ENCODE measurements at regions not wholly inside any gene's neighbourhood (a gene's known extent, or its start where the extent isn't known, plus 50 kb on each side); places are given as distances from the start of the nearest gene placed in this dataset.
"Not testable (repeated sequence)": the region's sequence is repeated elsewhere in the genome, so short reads cannot be mapped to it uniquely, and the experiment has no call there.

DNA sequence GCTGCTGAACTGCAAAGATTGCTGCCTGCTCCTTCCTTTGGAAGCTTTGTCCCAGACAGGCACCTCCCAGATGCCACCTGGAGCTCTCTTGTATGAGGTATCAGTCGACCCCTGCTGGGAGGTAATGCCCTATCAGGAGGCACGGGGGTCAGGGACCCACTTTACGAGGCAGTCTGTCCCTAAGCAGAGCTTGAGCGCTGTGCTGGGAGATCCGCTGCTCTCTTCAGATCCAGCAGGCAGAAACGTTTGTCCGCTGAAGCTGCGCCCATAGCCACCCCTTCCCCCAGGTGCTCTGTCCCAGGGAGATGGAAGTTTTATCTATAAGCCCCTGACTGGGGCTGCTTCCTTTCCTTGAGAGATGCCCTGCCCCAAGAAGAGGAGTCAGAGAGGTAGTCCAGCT is 197.5 kb downstream of the NAF1 start:
- Histone ChIP-seq H4K20me1 (ENCODE audit: low read depth) (no peaks in the 10 kb centered on the region), H3K4me1 (no peaks in the 10 kb centered on the region), H3K9me3 (ENCODE audit: low read depth) (no peaks in the 10 kb centered on the region), H3K79me2 (ENCODE audit: low read depth) (no peaks in the 10 kb centered on the region), H3K27me3 (no peaks in the 10 kb centered on the region), H3K9ac (no peak overlapping the region), H2AFZ (replicated peaks) (peak overlapping the region; percentile 45), H3K4me3 (no peak overlapping the region), H3K36me3 (no peaks in the 10 kb centered on the region), H3F3A (ENCODE audit: low read depth) (no peaks in the 10 kb centered on the region), H3K27ac (no peak overlapping the region), H3K4me2 (no peak overlapping the region)
- H3K36me3 Mint-ChIP-seq, result no peaks in the 10 kb centered on the region
- DNase-seq (ENCODE audit: low spot score), result no peak
- TF ChIP-seq EZH2 (IDR thresholded peaks at IDR 0.05) (no peak), EZH2phosphoT487 (IDR thresholded peaks at IDR 0.05) (no peak)
- TF ChIP-seq, protein P1, sequence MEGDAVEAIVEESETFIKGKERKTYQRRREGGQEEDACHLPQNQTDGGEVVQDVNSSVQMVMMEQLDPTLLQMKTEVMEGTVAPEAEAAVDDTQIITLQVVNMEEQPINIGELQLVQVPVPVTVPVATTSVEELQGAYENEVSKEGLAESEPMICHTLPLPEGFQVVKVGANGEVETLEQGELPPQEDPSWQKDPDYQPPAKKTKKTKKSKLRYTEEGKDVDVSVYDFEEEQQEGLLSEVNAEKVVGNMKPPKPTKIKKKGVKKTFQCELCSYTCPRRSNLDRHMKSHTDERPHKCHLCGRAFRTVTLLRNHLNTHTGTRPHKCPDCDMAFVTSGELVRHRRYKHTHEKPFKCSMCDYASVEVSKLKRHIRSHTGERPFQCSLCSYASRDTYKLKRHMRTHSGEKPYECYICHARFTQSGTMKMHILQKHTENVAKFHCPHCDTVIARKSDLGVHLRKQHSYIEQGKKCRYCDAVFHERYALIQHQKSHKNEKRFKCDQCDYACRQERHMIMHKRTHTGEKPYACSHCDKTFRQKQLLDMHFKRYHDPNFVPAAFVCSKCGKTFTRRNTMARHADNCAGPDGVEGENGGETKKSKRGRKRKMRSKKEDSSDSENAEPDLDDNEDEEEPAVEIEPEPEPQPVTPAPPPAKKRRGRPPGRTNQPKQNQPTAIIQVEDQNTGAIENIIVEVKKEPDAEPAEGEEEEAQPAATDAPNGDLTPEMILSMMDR (IDR thresholded peaks at IDR 0.05), result no peak
- no peaks in the 10 kb centered on the region for H3K4me1 Mint-ChIP-seq
- no peak overlapping the region for H3K4me3 Mint-ChIP-seq
- H3K27ac Mint-ChIP-seq, result no peak overlapping the region
- peaks cover 2% of the 10 kb centered on the region for H3K9me3 Mint-ChIP-seq
- peaks cover 3% of the 10 kb centered on the region for H3K27me3 Mint-ChIP-seq (ENCODE audit: insufficient read depth, low read depth)

DNA sequence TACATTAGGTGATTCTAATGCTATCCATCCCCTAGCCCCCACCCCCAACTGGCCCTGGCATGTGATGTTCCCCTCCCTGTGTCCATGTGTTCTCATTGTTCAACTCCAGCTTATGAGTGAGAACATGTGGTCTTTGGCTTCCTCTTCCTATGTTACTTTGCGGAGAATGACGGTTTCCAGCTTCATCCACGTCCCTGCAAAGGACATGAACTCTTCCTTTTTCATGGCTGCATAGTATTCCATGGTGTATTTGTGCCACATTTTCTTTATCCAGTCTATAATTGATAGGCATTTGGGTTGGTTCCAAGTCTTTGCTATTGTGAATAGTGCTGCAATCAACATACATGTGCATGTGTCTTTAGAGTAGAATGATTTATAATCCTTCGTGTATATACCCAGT is 200.7 kb downstream of the NAF1 start:
- not testable (repeated sequence) for H3K36me3 Mint-ChIP-seq; H3K27me3 ChIP-seq; H3K4me3 Mint-ChIP-seq; H3K9ac ChIP-seq; H3K4me1 ChIP-seq; H3K4me3 ChIP-seq; H3K4me2 ChIP-seq; H3K9me3 ChIP-seq (ENCODE audit: low read depth); H3F3A ChIP-seq (ENCODE audit: low read depth); H3K27ac ChIP-seq; H3K27me3 Mint-ChIP-seq (ENCODE audit: insufficient read depth, low read depth); H3K4me1 Mint-ChIP-seq; H3K79me2 ChIP-seq (ENCODE audit: low read depth); H3K9me3 Mint-ChIP-seq; H3K27ac Mint-ChIP-seq; DNase-seq (ENCODE audit: low spot score); H3K36me3 ChIP-seq; H2AFZ ChIP-seq (replicated peaks); H4K20me1 ChIP-seq (ENCODE audit: low read depth)

DNA sequence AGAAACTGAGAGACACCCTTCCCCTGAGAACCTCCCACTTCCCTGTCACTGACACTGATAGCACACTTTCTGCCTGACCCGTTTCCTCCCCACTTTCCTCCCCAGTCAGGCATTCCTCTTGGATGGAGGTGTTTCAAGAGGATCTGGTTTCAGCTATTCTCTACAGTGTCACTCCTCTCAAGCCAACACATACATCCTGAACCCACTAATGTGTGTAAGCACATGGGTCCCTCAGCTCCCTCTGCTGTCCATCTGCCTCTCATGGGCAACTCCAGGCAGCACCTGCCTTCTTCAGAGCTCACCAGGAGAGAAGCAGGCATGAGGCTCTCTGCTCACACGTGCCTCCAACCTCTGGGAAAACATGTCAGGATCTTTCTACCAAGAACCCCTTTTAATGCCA is 207.6 kb downstream of the NAF1 start:
- Histone ChIP-seq H2AFZ (replicated peaks) (peak overlapping the region; percentile 61), H3K36me3 (no peaks in the 10 kb centered on the region), H4K20me1 (ENCODE audit: low read depth) (no peaks in the 10 kb centered on the region), H3K4me2 (no peak overlapping the region), H3K4me1 (no peaks in the 10 kb centered on the region), H3K27me3 (no peaks in the 10 kb centered on the region), H3K4me3 (no peak overlapping the region), H3F3A (ENCODE audit: low read depth) (no peaks in the 10 kb centered on the region), H3K9ac (no peak overlapping the region), H3K9me3 (ENCODE audit: low read depth) (no peaks in the 10 kb centered on the region), H3K27ac (no peak overlapping the region), H3K79me2 (ENCODE audit: low read depth) (no peaks in the 10 kb centered on the region)
- Mint-ChIP-seq H3K4me1 (no peaks in the 10 kb centered on the region), H3K27ac (no peak overlapping the region), H3K9me3 (no peaks in the 10 kb centered on the region), H3K27me3 (ENCODE audit: insufficient read depth, low read depth) (peaks cover 2% of the 10 kb centered on the region), H3K36me3 (no peaks in the 10 kb centered on the region), H3K4me3 (no peak overlapping the region)
- TF ChIP-seq, protein P1 (IDR thresholded peaks at IDR 0.05), result peak; percentile 22
- no peak for TF ChIP-seq EZH2 (IDR thresholded peaks at IDR 0.05)
- no peak for TF ChIP-seq EZH2phosphoT487 (IDR thresholded peaks at IDR 0.05)
- DNase-seq (ENCODE audit: low spot score), result peak; percentile 28

DNA sequence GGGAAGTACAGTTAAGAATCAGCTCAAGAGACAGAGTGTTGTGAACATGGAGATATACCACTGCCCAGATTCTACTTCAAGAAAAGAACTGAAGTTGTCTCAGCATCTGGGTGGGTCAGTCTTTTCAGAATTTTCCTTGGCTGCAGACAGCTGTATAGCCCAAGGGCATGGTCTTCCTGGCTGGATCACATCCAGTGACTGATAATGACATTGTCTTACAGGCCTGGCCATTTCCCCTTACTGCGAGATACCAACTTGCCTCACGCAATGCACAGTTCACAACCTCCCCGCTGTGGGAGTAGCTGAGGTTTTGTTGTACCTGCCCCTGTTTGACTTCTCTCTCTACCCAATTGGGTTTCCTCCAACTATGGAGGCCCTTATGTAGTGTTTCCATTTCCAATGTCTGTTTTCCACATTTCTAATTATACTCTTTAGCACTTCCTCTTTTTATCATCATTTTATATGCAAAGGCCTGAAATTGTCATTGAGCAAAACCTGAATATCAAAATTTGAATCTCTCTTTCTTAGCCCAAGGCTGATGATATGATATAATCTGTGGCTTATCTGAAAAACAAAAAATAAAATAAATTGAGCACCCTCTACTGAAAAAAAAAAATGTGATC is 209.1 kb downstream of the NAF1 start:
- Histone ChIP-seq H3K9me3 (ENCODE audit: low read depth) (no peaks in the 10 kb centered on the region), H3K4me3 (no peak overlapping the region), H3K27ac (no peak overlapping the region), H3K9ac (no peak overlapping the region), H3K36me3 (no peaks in the 10 kb centered on the region), H3K4me2 (no peak overlapping the region), H3K79me2 (ENCODE audit: low read depth) (no peaks in the 10 kb centered on the region), H3K27me3 (no peaks in the 10 kb centered on the region), H3F3A (ENCODE audit: low read depth) (no peaks in the 10 kb centered on the region), H2AFZ (replicated peaks) (no peak overlapping the region), H4K20me1 (ENCODE audit: low read depth) (no peaks in the 10 kb centered on the region), H3K4me1 (no peaks in the 10 kb centered on the region)
- no peak for DNase-seq (ENCODE audit: low spot score)
- H3K4me3 Mint-ChIP-seq, result no peak overlapping the region
- no peak overlapping the region for H3K27ac Mint-ChIP-seq
- no peaks in the 10 kb centered on the region for H3K4me1 Mint-ChIP-seq
- no peaks in the 10 kb centered on the region for H3K36me3 Mint-ChIP-seq
- peaks cover 2% of the 10 kb centered on the region for H3K27me3 Mint-ChIP-seq (ENCODE audit: insufficient read depth, low read depth)
- no peaks in the 10 kb centered on the region for H3K9me3 Mint-ChIP-seq
- TF ChIP-seq EZH2phosphoT487 (IDR thresholded peaks at IDR 0.05) (no peak), EZH2 (IDR thresholded peaks at IDR 0.05) (no peak)
- TF ChIP-seq, protein P1 (IDR thresholded peaks at IDR 0.05), result no peak
